ENCODE measurements at regions not wholly inside any gene's neighbourhood (a gene's known extent, or its start where the extent isn't known, plus 50 kb on each side); places are given as distances from the start of the nearest gene placed in this dataset.

- TF ChIP-seq, protein P1, sequence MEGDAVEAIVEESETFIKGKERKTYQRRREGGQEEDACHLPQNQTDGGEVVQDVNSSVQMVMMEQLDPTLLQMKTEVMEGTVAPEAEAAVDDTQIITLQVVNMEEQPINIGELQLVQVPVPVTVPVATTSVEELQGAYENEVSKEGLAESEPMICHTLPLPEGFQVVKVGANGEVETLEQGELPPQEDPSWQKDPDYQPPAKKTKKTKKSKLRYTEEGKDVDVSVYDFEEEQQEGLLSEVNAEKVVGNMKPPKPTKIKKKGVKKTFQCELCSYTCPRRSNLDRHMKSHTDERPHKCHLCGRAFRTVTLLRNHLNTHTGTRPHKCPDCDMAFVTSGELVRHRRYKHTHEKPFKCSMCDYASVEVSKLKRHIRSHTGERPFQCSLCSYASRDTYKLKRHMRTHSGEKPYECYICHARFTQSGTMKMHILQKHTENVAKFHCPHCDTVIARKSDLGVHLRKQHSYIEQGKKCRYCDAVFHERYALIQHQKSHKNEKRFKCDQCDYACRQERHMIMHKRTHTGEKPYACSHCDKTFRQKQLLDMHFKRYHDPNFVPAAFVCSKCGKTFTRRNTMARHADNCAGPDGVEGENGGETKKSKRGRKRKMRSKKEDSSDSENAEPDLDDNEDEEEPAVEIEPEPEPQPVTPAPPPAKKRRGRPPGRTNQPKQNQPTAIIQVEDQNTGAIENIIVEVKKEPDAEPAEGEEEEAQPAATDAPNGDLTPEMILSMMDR (IDR thresholded peaks at IDR 0.05), result no peak
- no peak for TF ChIP-seq POLR2A (IDR thresholded peaks at IDR 0.05)
Measured at GRCh38 chr2:12044857-12045256, 298.4 kb downstream of the LPIN1 start.
